Activated naive CD8-positive, alpha-beta T cell treated with anti-CD3 and anti-CD28 coated beads, Interleukin-2, amount 50 U/mL, for 24 hours (primary cell): ENCODE measurements at regions not wholly inside any gene's neighbourhood (a gene's known extent, or its start where the extent isn't known, plus 50 kb on each side); places are given as distances from the start of the nearest gene placed in this dataset.
"Not testable (repeated sequence)": the region's sequence is repeated elsewhere in the genome, so short reads cannot be mapped to it uniquely, and the experiment has no call there.

Source experiments
- ATAC-seq: fragments of 150-1000 bp; cut with Tn5 transposase; one replicate; pipeline ENCODE4 v1.10.0; 2021
- DNase-seq: peaks from one replicate; pipeline ENCODE4 v3.0.0; 2021
- H3K27ac Mint-ChIP-seq: one replicate; pipeline ENCODE4 v1.8.0; 2021; ENCODE audit warnings: mild to moderate bottlenecking, mixed read lengths
- H3K27me3 Mint-ChIP-seq: one replicate; pipeline ENCODE4 v1.8.0; 2021; ENCODE audit warnings: mixed read lengths
- H3K36me3 Mint-ChIP-seq: one replicate; pipeline ENCODE4 v1.8.0; 2021; ENCODE audit warnings: low read depth, mixed read lengths
- H3K4me1 Mint-ChIP-seq: one replicate; pipeline ENCODE4 v1.8.0; 2021; ENCODE audit warnings: mixed read lengths
- H3K4me3 Mint-ChIP-seq: one replicate; pipeline ENCODE4 v1.8.0; 2021; ENCODE audit warnings: mild to moderate bottlenecking, moderate library complexity, mixed read lengths
- H3K9me3 Mint-ChIP-seq: one replicate; pipeline ENCODE4 v1.8.0; 2021; ENCODE audit warnings: mixed read lengths

GRCh38 chr6:88406674-88407073 lies 240.5 kb upstream of the CNR1 start:
- not testable (repeated sequence) for H3K27ac Mint-ChIP-seq, H3K4me3 Mint-ChIP-seq, H3K9me3 Mint-ChIP-seq, ATAC-seq, H3K36me3 Mint-ChIP-seq, H3K27me3 Mint-ChIP-seq, DNase-seq, H3K4me1 Mint-ChIP-seq

- H3K27me3 Mint-ChIP-seq: peaks cover 4% of the 10 kb centered on the region
- DNase-seq (no peak), ATAC-seq (no peak)
- H3K36me3 Mint-ChIP-seq: no peaks in the 10 kb centered on the region
- H3K4me1 Mint-ChIP-seq: no peaks in the 10 kb centered on the region
- no peak overlapping the region for H3K4me3 Mint-ChIP-seq
- no peaks in the 10 kb centered on the region for H3K9me3 Mint-ChIP-seq
- H3K27ac Mint-ChIP-seq: no peak overlapping the region
Measured at GRCh38 chr6:88403486-88403885, 237.3 kb upstream of the CNR1 start.

DNA sequence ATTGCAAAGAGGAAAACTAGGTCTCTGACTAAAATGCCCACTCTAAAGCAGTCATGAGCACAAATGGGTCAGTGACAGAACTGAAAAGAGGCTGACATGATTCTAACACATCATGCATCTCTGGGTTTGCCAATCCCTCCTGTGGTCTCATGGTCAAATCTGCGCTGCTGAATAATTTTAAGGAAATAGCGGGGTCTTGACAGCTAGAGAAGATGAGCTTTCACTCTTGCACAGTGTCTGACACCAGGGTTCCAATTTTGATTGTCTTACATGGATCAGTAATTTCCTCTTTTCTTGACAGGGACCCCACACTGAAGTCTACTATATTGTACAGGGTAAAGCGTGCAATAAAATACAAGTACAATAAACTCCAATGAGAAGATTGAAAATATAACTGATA lies 236.8 kb upstream of the CNR1 start:
- DNase-seq (no peak), ATAC-seq (no peak)
- H3K27me3 Mint-ChIP-seq: peaks cover 4% of the 10 kb centered on the region
- no peaks in the 10 kb centered on the region for H3K9me3 Mint-ChIP-seq
- H3K36me3 Mint-ChIP-seq: no peaks in the 10 kb centered on the region
- no peak overlapping the region for H3K4me3 Mint-ChIP-seq
- H3K4me1 Mint-ChIP-seq: no peaks in the 10 kb centered on the region
- H3K27ac Mint-ChIP-seq: no peak overlapping the region

DNA sequence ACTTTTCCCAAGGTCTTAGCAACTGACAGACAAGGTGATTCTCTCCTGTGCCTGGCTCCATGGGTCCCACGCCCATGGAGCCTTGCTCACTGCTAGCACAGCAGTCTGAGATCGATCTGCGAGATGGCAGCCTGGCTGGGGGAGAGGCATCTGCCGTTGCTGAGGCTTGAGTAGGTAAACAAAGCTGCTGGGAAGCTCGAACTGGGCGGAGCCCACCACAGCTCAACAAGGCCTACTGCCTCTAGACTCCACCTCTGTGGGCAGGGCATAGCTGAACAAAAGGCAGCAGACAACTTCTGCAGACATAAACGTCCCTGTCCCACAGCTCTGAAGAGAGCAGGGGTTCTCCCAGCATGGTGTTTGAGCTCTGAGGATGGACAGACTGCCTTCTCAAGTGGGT lies 224.9 kb upstream of the CNR1 start:
- H3K36me3 Mint-ChIP-seq, H3K9me3 Mint-ChIP-seq, H3K27me3 Mint-ChIP-seq, ATAC-seq, H3K27ac Mint-ChIP-seq, H3K4me3 Mint-ChIP-seq, DNase-seq, H3K4me1 Mint-ChIP-seq: not testable (repeated sequence)

DNA sequence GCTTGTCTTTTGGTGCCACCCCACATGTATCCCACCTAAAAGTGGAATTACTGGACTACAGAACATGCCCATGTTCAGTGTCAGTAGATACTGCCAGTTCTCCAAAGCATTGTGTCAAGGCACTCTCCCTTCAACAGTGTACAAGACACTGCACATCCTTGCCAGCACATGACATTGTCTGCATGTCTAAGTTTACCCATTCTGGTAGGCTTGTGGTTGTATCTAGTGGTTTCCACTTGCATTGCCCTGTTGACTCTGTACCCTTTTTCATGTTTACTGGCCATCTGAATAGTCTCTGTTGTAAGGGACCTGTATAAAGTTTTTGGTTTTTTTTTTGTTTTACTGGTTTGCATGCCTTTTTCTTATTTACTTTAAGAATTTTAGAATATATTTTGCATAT lies 222.4 kb upstream of the CNR1 start:
- H3K9me3 Mint-ChIP-seq: no peaks in the 10 kb centered on the region
- no peak overlapping the region for H3K4me3 Mint-ChIP-seq
- no peak overlapping the region for H3K27ac Mint-ChIP-seq
- no peaks in the 10 kb centered on the region for H3K36me3 Mint-ChIP-seq
- DNase-seq (no peak), ATAC-seq (no peak)
- no peaks in the 10 kb centered on the region for H3K27me3 Mint-ChIP-seq
- no peaks in the 10 kb centered on the region for H3K4me1 Mint-ChIP-seq

- H3K4me3 Mint-ChIP-seq: no peak overlapping the region
- H3K9me3 Mint-ChIP-seq: no peaks in the 10 kb centered on the region
- H3K4me1 Mint-ChIP-seq: no peaks in the 10 kb centered on the region
- ATAC-seq (no peak), DNase-seq (no peak)
- no peak overlapping the region for H3K27ac Mint-ChIP-seq
- no peaks in the 10 kb centered on the region for H3K27me3 Mint-ChIP-seq
- no peaks in the 10 kb centered on the region for H3K36me3 Mint-ChIP-seq
Measured at GRCh38 chr6:88386167-88386566, 220.0 kb upstream of the CNR1 start.

DNA sequence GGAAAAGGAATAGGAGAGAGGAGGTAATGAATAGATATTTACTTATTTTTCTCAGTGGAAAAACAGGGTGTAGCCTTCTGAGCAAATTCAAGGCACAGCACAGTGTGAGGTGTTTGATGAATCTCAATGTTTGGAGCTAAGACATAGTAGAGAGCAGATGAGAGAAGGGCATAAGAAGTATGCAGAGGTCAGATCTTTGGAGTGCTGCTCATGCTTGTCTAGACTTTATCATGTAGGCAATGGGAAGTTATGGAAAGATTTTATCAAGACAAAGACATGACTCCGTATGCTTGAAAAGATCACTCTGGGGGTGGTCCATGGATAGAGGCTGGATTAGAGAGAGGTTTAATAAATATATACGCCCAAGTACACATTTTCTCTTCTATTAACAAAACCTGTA lies 217.0 kb upstream of the CNR1 start:
- Mint-ChIP-seq H3K27me3 (no peaks in the 10 kb centered on the region), H3K27ac (no peak overlapping the region), H3K36me3 (no peaks in the 10 kb centered on the region), H3K4me3 (no peak overlapping the region), H3K4me1 (no peaks in the 10 kb centered on the region), H3K9me3 (no peaks in the 10 kb centered on the region)
- DNase-seq (no peak), ATAC-seq (no peak)

GRCh38 chr6:88381289-88381642 lies 215.1 kb upstream of the CNR1 start:
- DNase-seq (no peak), ATAC-seq (no peak)
- H3K36me3 Mint-ChIP-seq: no peaks in the 10 kb centered on the region
- no peaks in the 10 kb centered on the region for H3K4me1 Mint-ChIP-seq
- no peak overlapping the region for H3K27ac Mint-ChIP-seq
- no peaks in the 10 kb centered on the region for H3K9me3 Mint-ChIP-seq
- no peak overlapping the region for H3K4me3 Mint-ChIP-seq
- no peaks in the 10 kb centered on the region for H3K27me3 Mint-ChIP-seq

- H3K27ac Mint-ChIP-seq: no peak overlapping the region
- no peak for ATAC-seq
- no peaks in the 10 kb centered on the region for H3K9me3 Mint-ChIP-seq
- no peaks in the 10 kb centered on the region for H3K27me3 Mint-ChIP-seq
- DNase-seq: no peak
- no peaks in the 10 kb centered on the region for H3K36me3 Mint-ChIP-seq
- no peaks in the 10 kb centered on the region for H3K4me1 Mint-ChIP-seq
- H3K4me3 Mint-ChIP-seq: no peak overlapping the region
Measured at GRCh38 chr6:88380618-88381288, 214.6 kb upstream of the CNR1 start.

- H3K9me3 Mint-ChIP-seq: no peaks in the 10 kb centered on the region
- DNase-seq (no peak), ATAC-seq (no peak)
- H3K27ac Mint-ChIP-seq: no peak overlapping the region
- no peak overlapping the region for H3K4me3 Mint-ChIP-seq
- no peaks in the 10 kb centered on the region for H3K36me3 Mint-ChIP-seq
- peaks cover 3% of the 10 kb centered on the region for H3K27me3 Mint-ChIP-seq
- no peaks in the 10 kb centered on the region for H3K4me1 Mint-ChIP-seq
Measured at GRCh38 chr6:88380083-88380482, 213.9 kb upstream of the CNR1 start.

GRCh38 chr6:88378639-88379038 lies 212.5 kb upstream of the CNR1 start:
- no peak for DNase-seq
- Mint-ChIP-seq H3K27ac (no peak overlapping the region), H3K9me3 (no peaks in the 10 kb centered on the region), H3K4me1 (no peaks in the 10 kb centered on the region), H3K27me3 (peaks cover 5% of the 10 kb centered on the region), H3K36me3 (no peaks in the 10 kb centered on the region), H3K4me3 (no peak overlapping the region)
- ATAC-seq: no peak

DNA sequence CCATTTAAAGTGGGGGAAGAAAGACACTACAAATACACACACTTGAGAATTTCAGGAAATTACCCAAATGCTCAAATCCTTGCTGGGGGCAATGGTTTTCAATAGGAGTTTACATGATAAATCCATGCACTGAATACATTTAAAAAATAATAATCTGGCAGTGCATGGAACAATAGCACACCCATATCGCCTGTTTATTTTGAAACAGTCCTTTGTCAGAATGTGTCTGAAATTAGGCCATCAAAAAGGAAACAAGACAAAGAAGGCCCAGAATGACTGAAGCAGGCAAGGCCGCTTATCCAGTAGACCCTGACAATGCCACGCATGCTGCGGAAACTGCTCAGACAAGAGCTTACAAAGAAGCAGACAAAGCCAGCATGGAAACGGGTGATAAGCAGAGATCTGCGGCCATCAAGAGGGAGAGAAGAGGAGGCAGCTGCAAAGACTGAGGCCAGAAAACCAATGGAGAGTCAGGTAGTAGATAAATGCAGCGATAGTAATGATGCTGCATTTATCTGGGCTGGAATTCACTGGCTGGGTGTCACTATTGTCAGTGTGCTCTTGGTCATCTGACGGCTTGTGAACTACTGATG lies 211.9 kb upstream of the CNR1 start:
- H3K4me3 Mint-ChIP-seq: no peak overlapping the region
- H3K27me3 Mint-ChIP-seq: peaks cover 5% of the 10 kb centered on the region
- H3K27ac Mint-ChIP-seq: no peak overlapping the region
- no peaks in the 10 kb centered on the region for H3K9me3 Mint-ChIP-seq
- no peaks in the 10 kb centered on the region for H3K4me1 Mint-ChIP-seq
- ATAC-seq (no peak), DNase-seq (no peak)
- no peaks in the 10 kb centered on the region for H3K36me3 Mint-ChIP-seq

DNA sequence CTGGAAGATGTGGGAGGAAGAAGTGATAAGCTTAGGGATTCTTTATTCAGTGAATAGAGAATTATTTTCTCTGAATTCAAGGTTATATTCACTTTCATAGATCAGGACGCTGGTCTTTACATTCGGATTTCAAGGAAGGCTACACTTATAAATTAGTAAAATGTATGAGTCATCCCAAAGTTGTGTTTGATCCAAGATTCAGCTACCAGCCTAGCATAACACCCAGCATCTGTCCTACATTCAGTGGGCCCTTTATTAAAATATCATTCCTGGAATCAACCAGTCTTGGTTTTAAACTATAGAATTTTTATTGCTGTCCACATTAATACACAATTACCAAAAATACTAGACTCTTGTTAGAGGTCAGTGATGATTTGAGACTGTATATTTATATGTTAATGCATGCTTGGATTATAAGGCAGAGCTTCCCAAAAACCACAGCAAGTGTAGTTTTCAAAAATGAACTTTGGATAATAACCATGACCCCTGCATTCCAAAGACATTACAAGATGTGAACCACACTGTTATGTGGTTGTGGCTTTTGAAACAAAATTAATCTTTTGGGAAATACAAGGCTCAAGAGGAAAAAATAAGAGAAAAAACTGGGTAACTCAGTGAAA lies 210.7 kb upstream of the CNR1 start:
- no peaks in the 10 kb centered on the region for H3K36me3 Mint-ChIP-seq
- no peak overlapping the region for H3K27ac Mint-ChIP-seq
- H3K4me1 Mint-ChIP-seq: no peaks in the 10 kb centered on the region
- H3K4me3 Mint-ChIP-seq: no peak overlapping the region
- peaks cover 5% of the 10 kb centered on the region for H3K27me3 Mint-ChIP-seq
- ATAC-seq: no peak
- H3K9me3 Mint-ChIP-seq: no peaks in the 10 kb centered on the region
- DNase-seq: no peak

GRCh38 chr6:88376197-88376596 lies 210.1 kb upstream of the CNR1 start:
- H3K36me3 Mint-ChIP-seq: no peaks in the 10 kb centered on the region
- H3K27me3 Mint-ChIP-seq: peaks cover 5% of the 10 kb centered on the region
- H3K27ac Mint-ChIP-seq: no peak overlapping the region
- H3K4me1 Mint-ChIP-seq: no peaks in the 10 kb centered on the region
- no peak overlapping the region for H3K4me3 Mint-ChIP-seq
- ATAC-seq (no peak), DNase-seq (no peak)
- no peaks in the 10 kb centered on the region for H3K9me3 Mint-ChIP-seq

DNA sequence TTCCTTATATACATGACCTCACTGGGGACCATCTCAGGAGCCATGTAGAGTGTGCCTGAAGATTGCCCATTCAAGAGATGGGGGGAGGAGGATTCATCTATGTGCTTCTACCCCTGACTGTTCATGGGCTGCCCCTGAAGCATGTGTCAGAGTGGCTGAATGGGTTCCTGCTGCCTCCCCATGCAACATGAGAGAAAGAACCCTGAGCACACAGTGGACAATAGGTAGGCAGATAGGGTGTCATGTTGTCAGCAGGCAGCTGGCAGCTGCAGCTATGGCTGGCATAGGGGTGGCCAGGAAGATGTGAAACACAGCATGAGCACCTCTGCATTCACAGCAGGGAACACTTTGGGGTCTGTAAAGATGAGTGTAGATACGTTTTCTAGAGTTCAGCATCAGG lies 208.4 kb upstream of the CNR1 start:
- peaks cover 11% of the 10 kb centered on the region for H3K27me3 Mint-ChIP-seq
- no peaks in the 10 kb centered on the region for H3K4me1 Mint-ChIP-seq
- no peak overlapping the region for H3K27ac Mint-ChIP-seq
- DNase-seq (no peak), ATAC-seq (no peak)
- H3K36me3 Mint-ChIP-seq: no peaks in the 10 kb centered on the region
- H3K4me3 Mint-ChIP-seq: no peak overlapping the region
- no peaks in the 10 kb centered on the region for H3K9me3 Mint-ChIP-seq
